ENCODE measurements at regions not wholly inside any gene's neighbourhood (a gene's known extent, or its start where the extent isn't known, plus 50 kb on each side); places are given as distances from the start of the nearest gene placed in this dataset.

- intact Hi-C loops (cut with micrococcal nuclease) (no loop called here), dilution Hi-C loops (cut with MboI; ENCODE audit: extremely low pct_ligation_motif_present, low sequenced_read_pairs) (no loop called here)
- Histone ChIP-seq H3K4me2 (ENCODE audit: insufficient read depth, low read length) (no peak overlapping the region), H3K9ac (replicated peaks; ENCODE audit: extremely low read depth, insufficient read depth, low read length) (no peak overlapping the region), H3K27ac (ENCODE audit: insufficient read depth, low read depth, low read length) (no peak overlapping the region), H3K4me3 (replicated peaks in 1 of 3; ENCODE audit: insufficient read depth in 1 of 3, low read depth in 1 of 3, low read length in 3 of 3) (no peak overlapping the region), H3K9me1 (replicated peaks; ENCODE audit: control insufficient read depth, extremely low read depth, insufficient read depth, low read length) (no peaks in the 10 kb centered on the region), H4K20me1 (replicated peaks; ENCODE audit: control insufficient read depth, extremely low read depth, insufficient read depth, low read length) (no peaks in the 10 kb centered on the region), H3K4me1 (ENCODE audit: control insufficient read depth, extremely low read depth, insufficient read depth, low read length) (no peaks in the 10 kb centered on the region), H3K27me3 (ENCODE audit: control insufficient read depth in 2 of 2, insufficient read depth in 2 of 2, low read length in 2 of 2) (no peaks in the 10 kb centered on the region), H3K9me3 (replicated peaks; ENCODE audit: control insufficient read depth, insufficient read depth, low read length) (peaks cover 11% of the 10 kb centered on the region), H2AFZ (ENCODE audit: low read depth, low read length) (no peak overlapping the region), H3K36me3 (ENCODE audit: control insufficient read depth in 2 of 2, extremely low read depth in 1 of 2, insufficient read depth in 2 of 2, low read length in 2 of 2) (no peaks in the 10 kb centered on the region), H3K79me2 (ENCODE audit: control insufficient read depth, insufficient read depth, low read length) (no peaks in the 10 kb centered on the region)
- CTCF ChIA-PET: no interaction called here
- BruUV-seq (replicated peaks): no TSS peak
- no peak for DNase-seq (ENCODE audit: low read depth, low spot score)
- TF ChIP-seq POLR2AphosphoS5 (IDR thresholded peaks at IDR 0.05; ENCODE audit: insufficient read depth, low read depth, low read length) (no peak), JUN (IDR thresholded peaks at IDR 0.05; ENCODE audit: borderline replicate concordance, insufficient read depth, insufficient read length, low read depth) (no peak), FOS (IDR thresholded peaks at IDR 0.05; ENCODE audit: borderline replicate concordance, insufficient read depth, low read length) (no peak), EZH2 (IDR thresholded peaks at IDR 0.05; ENCODE audit: borderline replicate concordance, low read depth, low read length, severe bottlenecking) (no peak), MYC (IDR thresholded peaks at IDR 0.05; ENCODE audit: low read depth, low read length) (no peak), CTCF (IDR thresholded peaks at IDR 0.05; ENCODE audit: extremely low read depth in 1 of 2, insufficient read depth in 1 of 2, low read depth in 1 of 2, low read length in 2 of 2) (no peak), POLR2A (IDR thresholded peaks at IDR 0.05; ENCODE audit: low read depth, low read length) (no peak), MAX (IDR thresholded peaks at IDR 0.05; ENCODE audit: insufficient read depth, insufficient read length) (no peak), GATA2 (IDR thresholded peaks at IDR 0.05; ENCODE audit: insufficient read depth, insufficient read length, low read depth, low read length) (no peak)
- POLR2A ChIA-PET: no interaction called here
- no peak for FAIRE-seq
Measured at GRCh38 chr15:20644896-20645295, 103.3 kb upstream of the GOLGA6L6 start.
